Neural cell (in vitro differentiated cells): ENCODE measurements at regions not wholly inside any gene's neighbourhood (a gene's known extent, or its start where the extent isn't known, plus 50 kb on each side); places are given as distances from the start of the nearest gene placed in this dataset.

ENCODE experiments used
- H2AFZ ChIP-seq: fragments of 200-600, 300-800 bp; sonication (generic), shearing (Covaris generic); 2 replicates; pipeline ENCODE4 v1.6.0; 2014; ENCODE audit warnings: low read depth, mild to moderate bottlenecking, antibody characterized with exemption, low read length, moderate library complexity
- H3F3A ChIP-seq: fragments of 200-600 bp; shearing (Covaris generic); 2 replicates; pipeline ENCODE4 v1.6.1; 2016; ENCODE audit warnings: mild to moderate bottlenecking, moderate library complexity, mixed read lengths, antibody characterized with exemption, low read length; ENCODE audit not compliant: insufficient read depth, poor library complexity, severe bottlenecking
- H3K27ac ChIP-seq: fragments of 200-600, 300-800 bp; sonication (generic), shearing (Covaris generic); 2 replicates; pipeline ENCODE4 v1.5.1; 2014; ENCODE audit warnings: mild to moderate bottlenecking, low read length, moderate library complexity
- H3K27me3 ChIP-seq: fragments of 300-800, 200-600 bp; sonication (generic), shearing (Covaris generic); 2 replicates; pipeline ENCODE4 v1.6.0; 2014; ENCODE audit warnings: mild to moderate bottlenecking, low read depth, low read length, moderate library complexity; ENCODE audit not compliant: insufficient read depth
- H3K36me3 ChIP-seq: fragments of 300-800, 200-600 bp; sonication (generic), shearing (Covaris generic); 2 replicates; pipeline ENCODE4 v1.5.1; 2014; ENCODE audit warnings: mild to moderate bottlenecking, antibody characterized with exemption, low read length, moderate library complexity; ENCODE audit not compliant: insufficient read depth
- H3K4me2 ChIP-seq: fragments of 300-800, 200-600 bp; sonication (generic), shearing (Covaris generic); 2 replicates; pipeline ENCODE4 v1.6.0; 2014; ENCODE audit warnings: mild to moderate bottlenecking, low read length
- H3K4me3 ChIP-seq: fragments of 300-800, 200-600 bp; sonication (generic), shearing (Covaris generic); 2 replicates; pipeline ENCODE4 v1.5.1; 2014; ENCODE audit warnings: mild to moderate bottlenecking, low read length, moderate library complexity
- H3K79me2 ChIP-seq: fragments of 200-600 bp; shearing (Covaris generic); replicated peaks from 2 replicates; pipeline ENCODE4 v1.6.0; 2014; ENCODE audit warnings: mild to moderate bottlenecking, low read length, moderate library complexity; ENCODE audit not compliant: insufficient read depth
- H3K9ac ChIP-seq: fragments of 300-800, 200-600 bp; sonication (generic), shearing (Covaris generic); 2 replicates; pipeline ENCODE4 v1.6.1; 2016; ENCODE audit warnings: mild to moderate bottlenecking, low read length, mixed read lengths
- H3K9me2 ChIP-seq: fragments of 200-600 bp; shearing (Covaris generic); 2 replicates; pipeline ENCODE4 v1.6.1; 2016; ENCODE audit warnings: mild to moderate bottlenecking, low read length, mixed read lengths; ENCODE audit not compliant: insufficient read depth
- H3K9me3 ChIP-seq: fragments of 200-600, 300-800 bp; sonication (generic), shearing (Covaris generic); 2 replicates; pipeline ENCODE4 v1.6.1; 2016; ENCODE audit warnings: mild to moderate bottlenecking, mixed run types, low read length, moderate library complexity, mixed read lengths
- H4K20me1 ChIP-seq: fragments of 200-600 bp; shearing (Covaris generic); 2 replicates; pipeline ENCODE4 v1.6.1; 2016; ENCODE audit warnings: mild to moderate bottlenecking, mixed run types; ENCODE audit not compliant: insufficient read depth
- CTCF ChIP-seq: fragments of 450-650 bp; IDR thresholded peaks from 2 replicates; pipeline ENCODE4 v1.5.1; 2014; ENCODE audit warnings: antibody characterized with exemption, mild to moderate bottlenecking, moderate library complexity; ENCODE audit not compliant: poor library complexity, severe bottlenecking
- EP300 ChIP-seq: fragments of 450-650 bp; conservative IDR thresholded peaks from 2 replicates; pipeline ENCODE4 v1.6.1; 2014; ENCODE audit warnings: antibody characterized with exemption, mild to moderate bottlenecking, moderate library complexity; ENCODE audit not compliant: poor library complexity, severe bottlenecking
- EZH2 ChIP-seq: fragments of 200-600, 300-800 bp; shearing (Covaris generic), sonication (generic); IDR thresholded peaks from 2 replicates; pipeline ENCODE4 v1.6.1; 2014; ENCODE audit warnings: antibody characterized with exemption, low read length, borderline replicate concordance, mild to moderate bottlenecking; ENCODE audit not compliant: insufficient read depth, poor library complexity, severe bottlenecking
- MXI1 ChIP-seq: fragments of 450-650 bp; conservative IDR thresholded peaks from 2 replicates; pipeline ENCODE4 v1.6.1; 2014; ENCODE audit warnings: antibody characterized with exemption, mild to moderate bottlenecking; ENCODE audit not compliant: poor library complexity, severe bottlenecking
- POLR2AphosphoS5 ChIP-seq: IDR thresholded peaks from 2 replicates; pipeline ENCODE4 v1.6.1; 2012
- RAD21 ChIP-seq: fragments of 450-650 bp; conservative IDR thresholded peaks from 2 replicates; pipeline ENCODE4 v1.6.1; 2014; ENCODE audit warnings: antibody characterized with exemption, mild to moderate bottlenecking, moderate library complexity
- REST ChIP-seq: IDR thresholded peaks from 2 replicates; pipeline ENCODE4 v1.6.1; 2012; ENCODE audit warnings: borderline replicate concordance
- SMC3 ChIP-seq: fragments of 450-650 bp; conservative IDR thresholded peaks from 2 replicates; pipeline ENCODE4 v1.6.1; 2014; ENCODE audit warnings: antibody characterized with exemption, mild to moderate bottlenecking, moderate library complexity; ENCODE audit not compliant: poor library complexity
- TAF1 ChIP-seq: IDR thresholded peaks from 2 replicates; pipeline ENCODE4 v1.6.1; 2012; ENCODE audit warnings: low read depth

- Histone ChIP-seq H4K20me1 (no peaks in the 10 kb centered on the region), H3K36me3 (no peaks in the 10 kb centered on the region), H3K9me2 (no peaks in the 10 kb centered on the region), H3K79me2 (no peaks in the 10 kb centered on the region), H3K27ac (no peak overlapping the region), H3K4me3 (no peak overlapping the region), H3F3A (no peaks in the 10 kb centered on the region), H3K4me2 (no peak overlapping the region), H3K9me3 (peaks cover 8% of the 10 kb centered on the region), H3K27me3 (no peaks in the 10 kb centered on the region), H2AFZ (no peak overlapping the region), H3K9ac (no peak overlapping the region)
- no peak for TF ChIP-seq EP300
- TF ChIP-seq MXI1 = no peak
- no peak for TF ChIP-seq SMC3
- no peak for TF ChIP-seq TAF1
- no peak for TF ChIP-seq CTCF
- no peak for TF ChIP-seq POLR2AphosphoS5
- TF ChIP-seq RAD21 = no peak
- no peak for TF ChIP-seq REST
- no peak for TF ChIP-seq EZH2
Observed at GRCh38 chr9:78521680-78522079, 224.8 kb downstream of the PSAT1 start.

- no peaks in the 10 kb centered on the region for H4K20me1 ChIP-seq
- no peaks in the 10 kb centered on the region for H3K36me3 ChIP-seq
- no peak overlapping the region for H2AFZ ChIP-seq
- H3K9me2 ChIP-seq = no peaks in the 10 kb centered on the region
- TF ChIP-seq EZH2 (no peak), SMC3 (no peak), MXI1 (no peak), POLR2AphosphoS5 (peak; percentile 3)
- H3K9ac ChIP-seq = no peak overlapping the region
- H3K27ac ChIP-seq = no peak overlapping the region
- no peak overlapping the region for H3K4me2 ChIP-seq
- H3K4me3 ChIP-seq = no peak overlapping the region
- H3K79me2 ChIP-seq = no peaks in the 10 kb centered on the region
- H3K27me3 ChIP-seq = no peaks in the 10 kb centered on the region
- H3F3A ChIP-seq = no peaks in the 10 kb centered on the region
- H3K9me3 ChIP-seq = no peaks in the 10 kb centered on the region
Observed at GRCh38 chr9:78525986-78526560, 229.1 kb downstream of the PSAT1 start.
